Esophagus muscularis mucosa (tissue), 4 donors: ENCODE measurements at regions not wholly inside any gene's neighbourhood (a gene's known extent, or its start where the extent isn't known, plus 50 kb on each side); places are given as distances from the start of the nearest gene placed in this dataset.

Experiments
- DNase-seq: peaks from one replicate; pipeline ENCODE4 v3.0.0-alpha.2; 2017; ENCODE audit errors: extremely low spot score
- H3K27ac ChIP-seq, 4 donors: fragments of 200-600 bp; sonication (generic); replicated peaks in 1 of 4; 1 replicate in 3 of 4; 2 replicates in 1 of 4; pipeline ENCODE4 v1.5.1; 2016 to 2019; ENCODE audit warnings: mild to moderate bottlenecking in 1 of 4
- H3K27me3 ChIP-seq, 4 donors: fragments of 200-600 bp; sonication (generic); one replicate each; pipeline versions ENCODE4 v1.5.1 to v1.6.0; 2016 to 2019
- H3K36me3 ChIP-seq, 4 donors: fragments of 200-600 bp; sonication (generic); one replicate each; pipeline ENCODE4 v1.5.1; 2016 to 2019
- H3K4me1 ChIP-seq, 4 donors: fragments of 200-600 bp; sonication (generic); one replicate each; pipeline ENCODE4 v1.5.1; 2016 to 2019
- H3K4me3 ChIP-seq, 4 donors: fragments of 200-600 bp; sonication (generic); 1 replicate in 2 of 4; 2 replicates in 2 of 4; pipeline ENCODE4 v1.5.1; 2016 to 2019; ENCODE audit warnings: mild to moderate bottlenecking in 4 of 4, moderate library complexity in 1 of 4
- H3K9me3 ChIP-seq, 4 donors: fragments of 200-600 bp; sonication (generic); 1 replicate in 3 of 4; 2 replicates in 1 of 4; pipeline ENCODE4 v1.5.1; 2016 to 2019
- CTCF ChIP-seq, 3 experiments: fragments of 200-600 bp in 2 of 3; fragments of 450-650 bp in 1 of 3; sonication (generic) in 2 of 3; IDR thresholded peaks; one replicate each; pipeline ENCODE4 v1.5.1; 2017 to 2019; ENCODE audit warnings: antibody characterized with exemption in 3 of 3, mild to moderate bottlenecking in 2 of 3, moderate library complexity in 1 of 3
- EP300 ChIP-seq: sonication (generic); formaldehyde crosslinking; IDR thresholded peaks from one replicate; pipeline ENCODE4 v1.6.1; 2017; ENCODE audit warnings: antibody characterized with exemption
- POLR2A ChIP-seq: fragments of 450-650 bp; IDR thresholded peaks from one replicate; pipeline ENCODE4 v1.6.1; 2017; ENCODE audit warnings: antibody characterized with exemption, moderate library complexity, mild to moderate bottlenecking, low read depth
- POLR2AphosphoS5 ChIP-seq, 2 donors: sonication (generic); formaldehyde crosslinking; IDR thresholded peaks; one replicate each; pipeline ENCODE4 v1.6.1; 2017; ENCODE audit warnings: antibody characterized with exemption in 2 of 2
- WGBS: methylation state at CpG from one replicate; pipeline ENCODE4 v1.1.5; 2018; 5-methylcytosine and 5-hydroxymethylcytosine counted together
- intact Hi-C: fragments of 100-400 bp; cut with DNase I; formaldehyde crosslinking; loops from one replicate; pipeline ENCODE4 v1.15.1; 2023

- Histone ChIP-seq H3K4me3 (no peak overlapping the region), H3K27ac (no peak overlapping the region), H3K36me3 (no peaks in the 10 kb centered on the region), H3K4me1 (no peaks in the 10 kb centered on the region), H3K27me3 (no peaks in the 10 kb centered on the region), H3K9me3 (peaks cover 0 to 4% (median 0%) of the 10 kb centered on the region in 4 donors)
- no peak for DNase-seq
- TF ChIP-seq CTCF (IDR thresholded peaks at IDR 0.05), result no peak
- intact Hi-C loops, result no loop called here
- 67% methylated on average over 1 of the region's 3 CpGs for WGBS
Observed at GRCh38 chr9:10899509-10899908, 286.7 kb upstream of the PTPRD start.

GRCh38 chr9:10903969-10904368, 291.2 kb upstream of the PTPRD start:
- no peaks in the 10 kb centered on the region for H3K27me3 ChIP-seq
- DNase-seq, result no peak
- peaks cover 0 to 4% (median 0%) of the 10 kb centered on the region in 4 donors for H3K9me3 ChIP-seq
- H3K27ac ChIP-seq, result no peak overlapping the region
- no peaks in the 10 kb centered on the region for H3K4me1 ChIP-seq
- H3K36me3 ChIP-seq, result no peaks in the 10 kb centered on the region
- intact Hi-C loops, result no loop called here
- 72% methylated on average over 1 of the region's 1 CpG for WGBS
- TF ChIP-seq POLR2AphosphoS5 (IDR thresholded peaks at IDR 0.05) (no peak), CTCF (IDR thresholded peaks at IDR 0.05) (no peak), EP300 (no peak), POLR2A (no peak)
- no peak overlapping the region for H3K4me3 ChIP-seq

GRCh38 chr9:10910779-10911178, 298.0 kb upstream of the PTPRD start:
- intact Hi-C loops, result no loop called here
- no peak overlapping the region for H3K4me3 ChIP-seq
- TF ChIP-seq EP300 (no peak), POLR2A (no peak), POLR2AphosphoS5 (IDR thresholded peaks at IDR 0.05) (no peak), CTCF (IDR thresholded peaks at IDR 0.05) (no peak)
- H3K27ac ChIP-seq, result no peak overlapping the region
- H3K27me3 ChIP-seq, result no peaks in the 10 kb centered on the region
- peaks cover 0 to 4% (median 0%) of the 10 kb centered on the region in 4 donors for H3K9me3 ChIP-seq
- H3K36me3 ChIP-seq, result no peaks in the 10 kb centered on the region
- DNase-seq, result no peak
- H3K4me1 ChIP-seq, result no peaks in the 10 kb centered on the region
- WGBS, result 96% methylated on average over 21 of the region's 25 CpGs

- TF ChIP-seq POLR2AphosphoS5 (IDR thresholded peaks at IDR 0.05) (no peak), CTCF (IDR thresholded peaks at IDR 0.05) (no peak), EP300 (no peak), POLR2A (no peak)
Observed at GRCh38 chr9:10911373-10911772, 298.6 kb upstream of the PTPRD start.

GRCh38 chr9:10917001-10917400, 304.2 kb upstream of the PTPRD start:
- Histone ChIP-seq H3K27ac (no peak overlapping the region), H3K9me3 (no peaks in the 10 kb centered on the region), H3K27me3 (no peaks in the 10 kb centered on the region), H3K4me1 (no peaks in the 10 kb centered on the region), H3K36me3 (no peaks in the 10 kb centered on the region), H3K4me3 (no peak overlapping the region)
- TF ChIP-seq EP300, result no peak
- no peak for TF ChIP-seq CTCF (IDR thresholded peaks at IDR 0.05)
- TF ChIP-seq POLR2AphosphoS5 (IDR thresholded peaks at IDR 0.05), result no peak
- TF ChIP-seq POLR2A, result no peak
- no peak for DNase-seq
- WGBS, result 79% methylated on average over 2 of the region's 2 CpGs
- intact Hi-C loops, result no loop called here

More at GRCh38 chr9:10911373-10911772, 298.6 kb upstream of the PTPRD start:
- Histone ChIP-seq H3K9me3 (peaks cover 0 to 4% (median 0%) of the 10 kb centered on the region in 4 donors), H3K36me3 (no peaks in the 10 kb centered on the region), H3K4me3 (no peak overlapping the region), H3K27ac (no peak overlapping the region), H3K27me3 (no peaks in the 10 kb centered on the region), H3K4me1 (no peaks in the 10 kb centered on the region)
- WGBS, result 98% methylated on average over 4 of the region's 6 CpGs
- intact Hi-C loops, result no loop called here
- DNase-seq, result no peak
